Gastroesophageal sphincter (tissue), 3 donors: ENCODE measurements at regions not wholly inside any gene's neighbourhood (a gene's known extent, or its start where the extent isn't known, plus 50 kb on each side); places are given as distances from the start of the nearest gene placed in this dataset.

Source experiments
- CTCF ChIP-seq, 4 experiments: fragments of 200-600 bp in 2 of 4; fragments of 450-650 bp in 2 of 4; sonication (generic) in 1 of 4; IDR thresholded peaks; one replicate each; pipeline ENCODE4 v1.5.1; 2017 to 2019; ENCODE audit warnings: antibody characterized with exemption in 4 of 4, mild to moderate bottlenecking in 2 of 4, moderate library complexity in 2 of 4
- EP300 ChIP-seq: sonication (generic); formaldehyde crosslinking; IDR thresholded peaks from one replicate; pipeline ENCODE4 v1.6.1; 2017; ENCODE audit warnings: antibody characterized with exemption, mild to moderate bottlenecking
- POLR2A ChIP-seq, 2 donors: fragments of 450-650 bp; IDR thresholded peaks; one replicate each; pipeline ENCODE4 v1.6.1; 2017; ENCODE audit warnings: antibody characterized with exemption in 2 of 2, mild to moderate bottlenecking in 2 of 2, moderate library complexity in 1 of 2
- POLR2AphosphoS5 ChIP-seq: sonication (generic); formaldehyde crosslinking; IDR thresholded peaks from one replicate; pipeline ENCODE4 v1.6.1; 2017; ENCODE audit warnings: antibody characterized with exemption

- TF ChIP-seq POLR2A (IDR thresholded peaks at IDR 0.05) (no peak), CTCF (IDR thresholded peaks at IDR 0.05) (no peak), POLR2AphosphoS5 (no peak), EP300 (no peak)
Observed at GRCh38 chr4:116122124-116122523, 963.3 kb downstream of the TRAM1L1 start.
